Type B pancreatic cell (in vitro differentiated cells): ENCODE measurements at regions not wholly inside any gene's neighbourhood (a gene's known extent, or its start where the extent isn't known, plus 50 kb on each side); places are given as distances from the start of the nearest gene placed in this dataset.

Source experiments
- DNase-seq: peaks from one replicate; pipeline ENCODE4 v3.0.0; 2021; ENCODE audit warnings: mixed read lengths; ENCODE audit not compliant: unreplicated experiment; ENCODE audit errors: extremely low spot score
- H3K27ac Mint-ChIP-seq: 2 replicates; pipeline ENCODE4 v1.8.0; 2021; ENCODE audit warnings: mild to moderate bottlenecking, mixed read lengths
- H3K27me3 Mint-ChIP-seq: 2 replicates; pipeline ENCODE4 v1.8.0; 2021; ENCODE audit warnings: mixed read lengths
- H3K36me3 Mint-ChIP-seq: 2 replicates; pipeline ENCODE4 v1.8.0; 2021; ENCODE audit warnings: mixed read lengths
- H3K4me1 Mint-ChIP-seq: one replicate; pipeline ENCODE4 v1.8.0; 2021; ENCODE audit warnings: mixed read lengths; ENCODE audit not compliant: unreplicated experiment
- H3K4me3 Mint-ChIP-seq: 2 replicates; pipeline ENCODE4 v1.8.0; 2021; ENCODE audit warnings: mild to moderate bottlenecking, mixed read lengths
- H3K9me3 Mint-ChIP-seq: 2 replicates; pipeline ENCODE4 v1.8.0; 2021; ENCODE audit warnings: mixed read lengths
- TF ChIP-seq, protein P1 (sequence below): fragments of 200-600 bp; sonication (generic); conservative IDR thresholded peaks from 2 replicates; pipeline ENCODE4 v1.5.0; 2021; ENCODE audit warnings: antibody characterized with exemption, mild to moderate bottlenecking

DNA sequence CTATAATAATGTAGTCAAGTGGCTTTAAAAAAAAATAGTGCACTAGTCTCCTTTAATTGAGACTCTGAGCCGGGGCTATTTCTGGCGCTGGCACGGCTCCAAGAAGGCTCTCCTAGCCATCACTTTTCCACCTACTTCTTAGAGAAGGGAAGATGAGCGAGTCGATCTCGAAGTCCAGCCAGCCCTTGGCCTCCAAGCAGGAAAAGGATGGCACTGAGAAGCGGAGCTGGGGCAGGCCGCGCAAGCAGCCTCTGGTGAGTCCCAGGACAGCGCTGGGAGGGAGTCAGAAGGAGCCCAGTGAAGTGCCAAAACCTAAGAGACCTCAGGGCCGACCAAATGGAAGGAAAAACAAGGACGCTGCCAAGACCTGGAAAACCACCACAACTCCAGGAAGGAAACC lies 531.9 kb downstream of the MAGEB5 start:
- Mint-ChIP-seq H3K36me3 (no peaks in the 10 kb centered on the region), H3K27me3 (no peaks in the 10 kb centered on the region), H3K27ac (no peak overlapping the region), H3K9me3 (no peaks in the 10 kb centered on the region), H3K4me1 (no peaks in the 10 kb centered on the region), H3K4me3 (no peak overlapping the region)
- TF ChIP-seq, protein P1, sequence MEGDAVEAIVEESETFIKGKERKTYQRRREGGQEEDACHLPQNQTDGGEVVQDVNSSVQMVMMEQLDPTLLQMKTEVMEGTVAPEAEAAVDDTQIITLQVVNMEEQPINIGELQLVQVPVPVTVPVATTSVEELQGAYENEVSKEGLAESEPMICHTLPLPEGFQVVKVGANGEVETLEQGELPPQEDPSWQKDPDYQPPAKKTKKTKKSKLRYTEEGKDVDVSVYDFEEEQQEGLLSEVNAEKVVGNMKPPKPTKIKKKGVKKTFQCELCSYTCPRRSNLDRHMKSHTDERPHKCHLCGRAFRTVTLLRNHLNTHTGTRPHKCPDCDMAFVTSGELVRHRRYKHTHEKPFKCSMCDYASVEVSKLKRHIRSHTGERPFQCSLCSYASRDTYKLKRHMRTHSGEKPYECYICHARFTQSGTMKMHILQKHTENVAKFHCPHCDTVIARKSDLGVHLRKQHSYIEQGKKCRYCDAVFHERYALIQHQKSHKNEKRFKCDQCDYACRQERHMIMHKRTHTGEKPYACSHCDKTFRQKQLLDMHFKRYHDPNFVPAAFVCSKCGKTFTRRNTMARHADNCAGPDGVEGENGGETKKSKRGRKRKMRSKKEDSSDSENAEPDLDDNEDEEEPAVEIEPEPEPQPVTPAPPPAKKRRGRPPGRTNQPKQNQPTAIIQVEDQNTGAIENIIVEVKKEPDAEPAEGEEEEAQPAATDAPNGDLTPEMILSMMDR, result no peak
- DNase-seq, result no peak

DNA sequence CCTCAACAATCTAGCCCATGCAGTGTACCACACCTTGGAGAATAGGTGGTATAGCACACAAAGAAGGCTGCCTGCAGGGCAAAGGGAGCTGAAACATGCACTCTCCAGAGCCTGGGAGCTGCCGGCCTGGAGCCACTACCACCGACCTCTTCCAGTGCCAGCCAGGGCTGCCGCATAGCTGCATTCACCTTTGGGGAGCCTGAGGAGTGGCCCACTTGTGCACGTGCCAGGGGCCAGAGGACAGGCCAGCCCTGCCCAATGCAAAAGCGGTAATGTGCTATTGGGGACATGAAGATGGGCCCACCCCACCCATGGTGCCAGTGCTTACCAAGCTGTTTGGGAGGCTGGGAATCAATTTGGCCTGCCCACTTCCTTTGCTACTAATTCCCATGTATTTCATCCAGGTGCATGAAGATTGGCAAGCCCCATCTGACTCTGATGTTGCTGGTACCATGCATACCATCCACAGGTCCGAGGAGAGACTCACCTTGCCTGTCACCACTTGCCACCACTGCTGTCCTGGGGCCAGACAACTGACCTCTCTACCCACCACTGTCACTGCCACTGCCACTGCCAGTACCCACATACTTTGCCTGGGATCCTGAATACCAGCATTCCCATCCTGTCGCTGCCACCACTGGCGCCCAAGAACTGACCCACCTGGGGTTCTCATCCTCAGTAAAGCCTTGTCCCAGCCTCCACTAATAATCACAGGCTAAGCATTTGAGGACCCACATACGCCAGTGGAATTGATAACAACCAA lies 506.9 kb downstream of the MAGEB5 start:
- Mint-ChIP-seq H3K9me3 (no peaks in the 10 kb centered on the region), H3K36me3 (no peaks in the 10 kb centered on the region), H3K4me3 (no peak overlapping the region), H3K27ac (no peak overlapping the region), H3K27me3 (no peaks in the 10 kb centered on the region), H3K4me1 (no peaks in the 10 kb centered on the region)
- TF ChIP-seq, protein P1, result no peak
- DNase-seq, result no peak

DNA sequence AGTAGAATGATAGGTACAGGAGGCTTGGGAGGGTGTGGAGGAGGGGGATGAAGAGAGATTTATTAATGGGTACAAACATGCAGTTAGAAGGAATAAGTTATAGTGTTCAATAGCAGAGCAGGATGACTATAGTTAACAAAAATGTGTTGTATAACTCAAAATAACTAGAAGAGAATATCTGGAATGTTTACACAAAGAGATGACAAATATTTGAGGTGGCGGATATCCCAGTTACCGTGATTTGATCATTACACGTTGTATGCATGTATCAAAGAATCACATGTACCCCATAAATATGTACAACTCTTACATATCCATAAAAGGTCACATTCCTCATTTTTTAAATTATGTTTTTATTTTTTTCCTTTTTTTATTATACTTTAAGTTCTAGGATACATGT lies 456.6 kb downstream of the MAGEB5 start:
- Mint-ChIP-seq H3K27ac (no peak overlapping the region), H3K27me3 (no peaks in the 10 kb centered on the region), H3K4me3 (no peak overlapping the region), H3K9me3 (peaks cover 5% of the 10 kb centered on the region), H3K4me1 (no peaks in the 10 kb centered on the region), H3K36me3 (no peaks in the 10 kb centered on the region)
- TF ChIP-seq, protein P1, result no peak
- no peak for DNase-seq

DNA sequence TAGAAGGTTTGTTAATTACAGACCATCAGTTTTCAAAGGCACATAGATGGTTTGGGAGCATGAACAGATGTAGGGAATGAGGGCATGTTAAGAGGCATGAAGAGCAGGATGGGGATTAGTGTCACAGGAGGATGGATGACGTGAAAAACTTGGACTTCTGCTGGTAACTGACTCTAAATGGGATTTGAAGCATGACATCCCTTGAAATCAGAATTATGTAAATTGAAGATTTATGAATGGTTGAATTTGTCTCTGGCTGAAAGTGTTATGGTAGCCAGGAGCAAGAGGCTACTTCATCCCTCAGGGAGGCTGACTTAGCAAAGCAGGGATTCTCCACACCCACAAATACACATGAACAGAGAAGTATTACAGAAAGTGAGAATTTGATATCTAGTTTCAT lies 454.6 kb downstream of the MAGEB5 start:
- Mint-ChIP-seq H3K9me3 (peaks cover 5% of the 10 kb centered on the region), H3K4me3 (no peak overlapping the region), H3K36me3 (no peaks in the 10 kb centered on the region), H3K27ac (no peak overlapping the region), H3K4me1 (no peaks in the 10 kb centered on the region), H3K27me3 (no peaks in the 10 kb centered on the region)
- DNase-seq, result no peak
- TF ChIP-seq, protein P1, result no peak

DNA sequence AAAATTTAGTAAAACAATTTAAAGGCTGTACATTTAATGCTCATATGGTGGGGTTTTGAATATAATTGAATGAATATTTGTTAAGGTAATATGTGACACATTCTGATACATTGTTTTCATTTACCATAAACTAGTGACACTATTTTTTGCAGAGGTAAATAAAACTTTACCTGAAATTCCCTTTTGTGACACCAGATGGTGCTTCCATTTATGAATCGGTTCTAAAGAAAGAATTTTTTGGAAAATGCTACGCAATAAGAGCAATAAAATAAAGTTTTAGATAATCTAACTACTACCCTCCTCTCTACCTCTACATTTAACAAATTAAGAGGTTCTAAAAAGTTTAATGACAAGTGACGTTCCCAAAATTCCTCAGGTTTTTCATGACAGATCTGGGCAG lies 448.9 kb downstream of the MAGEB5 start:
- H3K4me3 Mint-ChIP-seq, result no peak overlapping the region
- no peak overlapping the region for H3K27ac Mint-ChIP-seq
- H3K36me3 Mint-ChIP-seq, result no peaks in the 10 kb centered on the region
- no peak for DNase-seq
- H3K9me3 Mint-ChIP-seq, result peaks cover 5% of the 10 kb centered on the region
- no peaks in the 10 kb centered on the region for H3K27me3 Mint-ChIP-seq
- H3K4me1 Mint-ChIP-seq, result no peaks in the 10 kb centered on the region
- TF ChIP-seq, protein P1, result peak; percentile 36
